ENCODE measurements at regions not wholly inside any gene's neighbourhood (a gene's known extent, or its start where the extent isn't known, plus 50 kb on each side); places are given as distances from the start of the nearest gene placed in this dataset.

DNA sequence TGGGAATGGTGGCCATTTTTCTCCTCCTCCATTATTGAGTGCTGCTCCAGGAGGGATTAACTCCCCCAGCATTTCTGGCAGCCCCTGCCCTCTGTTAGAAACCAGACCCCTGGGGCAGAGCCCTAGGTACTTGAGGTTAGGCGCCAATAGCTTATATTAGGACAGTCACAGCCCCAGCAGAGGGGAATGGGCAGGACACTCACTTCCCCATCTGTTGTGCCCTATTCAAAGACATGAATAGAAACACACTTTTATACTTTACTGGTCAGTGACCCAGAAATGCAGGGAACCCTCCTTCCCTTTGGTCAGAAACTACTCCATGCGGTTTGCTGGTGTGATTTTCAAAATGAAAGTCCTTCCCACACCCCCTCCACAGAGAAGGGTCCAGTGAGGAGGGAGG lies 267.7 kb downstream of the PTBP2 start:
- TF ChIP-seq, protein P1, sequence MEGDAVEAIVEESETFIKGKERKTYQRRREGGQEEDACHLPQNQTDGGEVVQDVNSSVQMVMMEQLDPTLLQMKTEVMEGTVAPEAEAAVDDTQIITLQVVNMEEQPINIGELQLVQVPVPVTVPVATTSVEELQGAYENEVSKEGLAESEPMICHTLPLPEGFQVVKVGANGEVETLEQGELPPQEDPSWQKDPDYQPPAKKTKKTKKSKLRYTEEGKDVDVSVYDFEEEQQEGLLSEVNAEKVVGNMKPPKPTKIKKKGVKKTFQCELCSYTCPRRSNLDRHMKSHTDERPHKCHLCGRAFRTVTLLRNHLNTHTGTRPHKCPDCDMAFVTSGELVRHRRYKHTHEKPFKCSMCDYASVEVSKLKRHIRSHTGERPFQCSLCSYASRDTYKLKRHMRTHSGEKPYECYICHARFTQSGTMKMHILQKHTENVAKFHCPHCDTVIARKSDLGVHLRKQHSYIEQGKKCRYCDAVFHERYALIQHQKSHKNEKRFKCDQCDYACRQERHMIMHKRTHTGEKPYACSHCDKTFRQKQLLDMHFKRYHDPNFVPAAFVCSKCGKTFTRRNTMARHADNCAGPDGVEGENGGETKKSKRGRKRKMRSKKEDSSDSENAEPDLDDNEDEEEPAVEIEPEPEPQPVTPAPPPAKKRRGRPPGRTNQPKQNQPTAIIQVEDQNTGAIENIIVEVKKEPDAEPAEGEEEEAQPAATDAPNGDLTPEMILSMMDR (IDR thresholded peaks at IDR 0.05; ENCODE audit: low read depth, low read length): no peak
- TF ChIP-seq POLR2A (IDR thresholded peaks at IDR 0.05; ENCODE audit: extremely low read depth, insufficient read length): no peak
